GM23338 (cell line): ENCODE measurements at regions not wholly inside any gene's neighbourhood (a gene's known extent, or its start where the extent isn't known, plus 50 kb on each side); places are given as distances from the start of the nearest gene placed in this dataset.

Source experiments
- ATAC-seq: fragments of 200-7000 bp; cut with Tn5 transposase; 3 replicates; pipeline ENCODE4 v1.9.1; 2020
- DNase-seq: peaks from one replicate; pipeline ENCODE4 v3.0.0-alpha.2; 2015; ENCODE audit warnings: low spot score
- H2AFZ ChIP-seq: fragments of 200-600 bp; sonication (generic); 2 replicates; pipeline ENCODE4 v1.8.0; 2016; ENCODE audit warnings: antibody characterized with exemption, mild to moderate bottlenecking, moderate library complexity
- H3F3A ChIP-seq: fragments of 200-600 bp; sonication (generic); replicated peaks from 2 replicates; pipeline ENCODE4 v1.8.0; 2017; ENCODE audit warnings: antibody characterized with exemption, mixed run types, low read depth
- H3K27ac ChIP-seq: fragments of 200-600 bp; sonication (generic); 2 replicates; pipeline ENCODE4 v1.6.1; 2016; ENCODE audit warnings: low read depth
- H3K27me3 ChIP-seq: fragments of 200-600 bp; sonication (generic); 2 replicates; pipeline ENCODE4 v1.8.0; 2016; ENCODE audit warnings: mild to moderate bottlenecking, mixed run types, moderate library complexity; ENCODE audit not compliant: insufficient read depth
- H3K36me3 ChIP-seq: fragments of 200-600 bp; sonication (generic); 2 replicates; pipeline ENCODE4 v1.8.0; 2016; ENCODE audit warnings: mild to moderate bottlenecking; ENCODE audit not compliant: insufficient read depth
- H3K4me1 ChIP-seq: fragments of 200-600 bp; sonication (generic); 2 replicates; pipeline ENCODE4 v1.8.0; 2016; ENCODE audit warnings: mild to moderate bottlenecking, moderate library complexity; ENCODE audit not compliant: insufficient read depth
- H3K4me2 ChIP-seq: fragments of 200-600 bp; sonication (generic); 2 replicates; pipeline ENCODE4 v1.7.1; 2017; ENCODE audit warnings: mixed run types
- H3K4me3 ChIP-seq: fragments of 200-600 bp; sonication (generic); 2 replicates; pipeline ENCODE4 v1.6.1; 2016; ENCODE audit warnings: mixed run types
- H3K79me2 ChIP-seq: fragments of 200-600 bp; sonication (generic); replicated peaks from 2 replicates; pipeline ENCODE4 v1.8.0; 2017; ENCODE audit warnings: mild to moderate bottlenecking; ENCODE audit not compliant: insufficient read depth
- H3K9me2 ChIP-seq: fragments of 200-600 bp; sonication (generic); 2 replicates; pipeline ENCODE4 v1.8.0; 2017; ENCODE audit not compliant: insufficient read depth
- H4K20me1 ChIP-seq: fragments of 200-600 bp; sonication (generic); replicated peaks from 2 replicates; pipeline ENCODE4 v1.8.0; 2017; ENCODE audit warnings: mild to moderate bottlenecking; ENCODE audit not compliant: insufficient read depth
- H3K27ac Mint-ChIP-seq: 2 replicates; pipeline ENCODE4 v1.8.0; 2020; ENCODE audit warnings: inconsistent platforms, mild to moderate bottlenecking, moderate library complexity, mixed read lengths
- H3K27me3 Mint-ChIP-seq: 3 replicates; pipeline ENCODE4 v1.8.0; 2022; ENCODE audit warnings: low read depth, mild to moderate bottlenecking, moderate library complexity, mixed read lengths, inconsistent platforms; ENCODE audit not compliant: insufficient read depth, poor library complexity
- H3K36me3 Mint-ChIP-seq: 3 replicates; pipeline ENCODE4 v1.8.0; 2021; ENCODE audit warnings: low read depth, mild to moderate bottlenecking, inconsistent platforms, moderate library complexity, mixed read lengths
- H3K4me1 Mint-ChIP-seq: 3 replicates; pipeline ENCODE4 v1.8.0; 2020; ENCODE audit warnings: mild to moderate bottlenecking, inconsistent platforms, mixed read lengths
- H3K4me3 Mint-ChIP-seq: 3 replicates; pipeline ENCODE4 v1.8.0; 2021; ENCODE audit warnings: moderate library complexity, mild to moderate bottlenecking, inconsistent platforms, mixed read lengths
- H3K9me3 Mint-ChIP-seq: 3 replicates; pipeline ENCODE4 v1.8.0; 2020; ENCODE audit warnings: moderate library complexity, mild to moderate bottlenecking, inconsistent platforms, mixed read lengths
- CREB1 ChIP-seq: fragments of 250-450 bp; sonication (Bioruptor Pico); IDR thresholded peaks from 2 replicates; pipeline ENCODE4 v1.5.0; 2020; ENCODE audit warnings: low read depth, mild to moderate bottlenecking, moderate library complexity
- ETS1 ChIP-seq: IDR thresholded peaks from 2 replicates; pipeline ENCODE4 v1.6.1; 2016; ENCODE audit warnings: antibody characterized with exemption
- EZH2 ChIP-seq: fragments of 200-600 bp; sonication (generic); IDR thresholded peaks from one replicate; pipeline ENCODE4 v1.8.0; 2017; ENCODE audit warnings: antibody characterized with exemption, mild to moderate bottlenecking, low read depth; ENCODE audit not compliant: unreplicated experiment
- EZH2phosphoT487 ChIP-seq: fragments of 200-600 bp; sonication (generic); IDR thresholded peaks from one replicate; pipeline ENCODE4 v1.8.1; 2018; ENCODE audit warnings: antibody characterized with exemption; ENCODE audit not compliant: unreplicated experiment
- NANOG ChIP-seq: IDR thresholded peaks from 2 replicates; pipeline ENCODE4 v1.6.1; 2016; ENCODE audit warnings: antibody characterized with exemption, borderline replicate concordance
- POLR2AphosphoS5 ChIP-seq: IDR thresholded peaks from 2 replicates; pipeline ENCODE4 v1.6.1; 2016; ENCODE audit warnings: antibody characterized with exemption, low read depth
- ZNF114 ChIP-seq: fragments of 250-450 bp; sonication (Bioruptor Pico); IDR thresholded peaks from 2 replicates; pipeline ENCODE4 v1.5.0; 2020; ENCODE audit warnings: mild to moderate bottlenecking, moderate library complexity
- ZNF331 ChIP-seq: fragments of 250-450 bp; sonication (Bioruptor Pico); IDR thresholded peaks from 2 replicates; pipeline ENCODE4 v1.5.0; 2020; ENCODE audit warnings: low read depth, mild to moderate bottlenecking, moderate library complexity
- TF ChIP-seq, protein P1 (sequence below): fragments of 250-450 bp; sonication (Bioruptor Pico); IDR thresholded peaks from 2 replicates; pipeline ENCODE4 v1.5.0; 2020; ENCODE audit warnings: mild to moderate bottlenecking, moderate library complexity

DNA sequence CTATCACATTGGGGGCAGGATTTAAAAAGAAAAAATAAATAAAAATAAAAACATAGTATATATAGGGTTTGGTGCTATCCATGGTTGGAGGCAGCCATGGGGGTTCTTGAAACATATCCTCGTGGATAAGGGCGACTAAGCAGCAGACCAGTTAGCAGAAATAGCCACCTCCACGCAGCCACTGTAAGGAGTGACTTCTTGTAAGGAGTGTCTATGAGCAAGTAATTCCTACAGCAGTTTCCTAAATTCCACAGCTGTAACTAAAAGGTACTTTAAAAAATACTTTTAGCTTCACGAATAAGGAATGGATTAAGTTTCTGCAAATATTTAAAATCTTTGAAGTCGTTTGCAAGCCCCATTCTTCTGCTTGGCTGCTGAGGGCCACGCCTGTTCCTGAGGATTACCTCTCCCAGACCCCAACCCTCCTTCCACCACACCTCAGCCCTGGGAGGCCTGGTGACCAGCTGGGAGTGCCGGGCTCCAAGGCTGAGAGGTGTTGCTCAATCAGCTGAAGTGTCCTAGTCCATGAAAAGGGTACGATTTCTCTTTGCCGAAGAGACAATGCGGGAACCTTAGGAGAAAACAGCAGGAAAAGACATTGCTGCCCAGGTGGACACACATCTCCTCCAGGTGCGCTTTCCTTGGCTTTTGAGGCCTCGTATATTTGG is 115.3 kb downstream of the ADSS2 start:
- Histone ChIP-seq H3K4me2 (no peak overlapping the region), H3K27me3 (no peaks in the 10 kb centered on the region), H4K20me1 (no peaks in the 10 kb centered on the region), H3F3A (no peaks in the 10 kb centered on the region), H3K27ac (0 out of 2 replicates have a peak overlapping the region, but pooled peaks have one; percentile 63), H3K4me1 (peaks cover 4% of the 10 kb centered on the region), H3K36me3 (no peaks in the 10 kb centered on the region), H2AFZ (peak overlapping the region; percentile 93), H3K4me3 (no peak overlapping the region), H3K79me2 (no peaks in the 10 kb centered on the region), H3K9me2 (no peaks in the 10 kb centered on the region)
- Mint-ChIP-seq H3K9me3 (no peaks in the 10 kb centered on the region), H3K4me3 (no peak overlapping the region), H3K27ac (no peak overlapping the region), H3K27me3 (peaks cover 5% of the 10 kb centered on the region), H3K36me3 (no peaks in the 10 kb centered on the region), H3K4me1 (peaks cover 16% of the 10 kb centered on the region)
- no peak for DNase-seq
- TF ChIP-seq ZNF331 (CRISPR knock-in tag) (no peak), EZH2phosphoT487 (no peak), CREB1 (CRISPR knock-in tag) (no peak), ZNF114 (CRISPR knock-in tag) (no peak), ETS1 (no peak)
- ATAC-seq, result peak; percentile 34; the same call in 2 of the 3 replicates

DNA sequence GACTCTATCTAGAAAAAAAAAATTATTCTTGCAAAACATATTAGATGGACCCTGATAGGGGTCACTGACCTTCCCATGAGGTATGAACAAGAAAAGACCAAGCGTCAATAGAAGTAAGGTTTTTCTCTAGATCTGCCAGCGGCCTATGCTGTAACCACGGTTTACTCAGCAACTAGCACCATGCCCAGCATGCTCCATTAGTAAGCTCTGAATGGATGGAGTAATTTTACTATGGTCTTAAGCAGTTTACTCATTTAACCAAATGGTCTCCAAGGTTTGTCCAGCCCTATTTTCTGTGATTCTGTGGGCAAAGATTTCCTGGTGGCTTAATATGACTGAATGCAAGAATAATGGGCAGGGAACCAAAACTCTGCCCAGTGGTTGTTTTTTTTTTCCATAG is 113.9 kb downstream of the ADSS2 start:
- H3K27ac ChIP-seq, result no peak overlapping the region
- H3F3A ChIP-seq, result no peaks in the 10 kb centered on the region
- Mint-ChIP-seq H3K27ac (no peak overlapping the region), H3K36me3 (no peaks in the 10 kb centered on the region), H3K9me3 (no peaks in the 10 kb centered on the region), H3K4me3 (no peak overlapping the region), H3K27me3 (peaks cover 5% of the 10 kb centered on the region), H3K4me1 (peaks cover 27% of the 10 kb centered on the region)
- no peak overlapping the region for H2AFZ ChIP-seq
- DNase-seq, result no peak
- no peaks in the 10 kb centered on the region for H3K9me2 ChIP-seq
- H3K36me3 ChIP-seq, result no peaks in the 10 kb centered on the region
- no peak overlapping the region for H3K4me2 ChIP-seq
- ATAC-seq, result no peak
- no peaks in the 10 kb centered on the region for H3K79me2 ChIP-seq
- no peaks in the 10 kb centered on the region for H4K20me1 ChIP-seq
- TF ChIP-seq CREB1 (CRISPR knock-in tag) (no peak), EZH2phosphoT487 (no peak), ZNF331 (CRISPR knock-in tag) (no peak), NANOG (no peak), EZH2 (no peak), ETS1 (no peak), POLR2AphosphoS5 (no peak)
- TF ChIP-seq, protein P1, sequence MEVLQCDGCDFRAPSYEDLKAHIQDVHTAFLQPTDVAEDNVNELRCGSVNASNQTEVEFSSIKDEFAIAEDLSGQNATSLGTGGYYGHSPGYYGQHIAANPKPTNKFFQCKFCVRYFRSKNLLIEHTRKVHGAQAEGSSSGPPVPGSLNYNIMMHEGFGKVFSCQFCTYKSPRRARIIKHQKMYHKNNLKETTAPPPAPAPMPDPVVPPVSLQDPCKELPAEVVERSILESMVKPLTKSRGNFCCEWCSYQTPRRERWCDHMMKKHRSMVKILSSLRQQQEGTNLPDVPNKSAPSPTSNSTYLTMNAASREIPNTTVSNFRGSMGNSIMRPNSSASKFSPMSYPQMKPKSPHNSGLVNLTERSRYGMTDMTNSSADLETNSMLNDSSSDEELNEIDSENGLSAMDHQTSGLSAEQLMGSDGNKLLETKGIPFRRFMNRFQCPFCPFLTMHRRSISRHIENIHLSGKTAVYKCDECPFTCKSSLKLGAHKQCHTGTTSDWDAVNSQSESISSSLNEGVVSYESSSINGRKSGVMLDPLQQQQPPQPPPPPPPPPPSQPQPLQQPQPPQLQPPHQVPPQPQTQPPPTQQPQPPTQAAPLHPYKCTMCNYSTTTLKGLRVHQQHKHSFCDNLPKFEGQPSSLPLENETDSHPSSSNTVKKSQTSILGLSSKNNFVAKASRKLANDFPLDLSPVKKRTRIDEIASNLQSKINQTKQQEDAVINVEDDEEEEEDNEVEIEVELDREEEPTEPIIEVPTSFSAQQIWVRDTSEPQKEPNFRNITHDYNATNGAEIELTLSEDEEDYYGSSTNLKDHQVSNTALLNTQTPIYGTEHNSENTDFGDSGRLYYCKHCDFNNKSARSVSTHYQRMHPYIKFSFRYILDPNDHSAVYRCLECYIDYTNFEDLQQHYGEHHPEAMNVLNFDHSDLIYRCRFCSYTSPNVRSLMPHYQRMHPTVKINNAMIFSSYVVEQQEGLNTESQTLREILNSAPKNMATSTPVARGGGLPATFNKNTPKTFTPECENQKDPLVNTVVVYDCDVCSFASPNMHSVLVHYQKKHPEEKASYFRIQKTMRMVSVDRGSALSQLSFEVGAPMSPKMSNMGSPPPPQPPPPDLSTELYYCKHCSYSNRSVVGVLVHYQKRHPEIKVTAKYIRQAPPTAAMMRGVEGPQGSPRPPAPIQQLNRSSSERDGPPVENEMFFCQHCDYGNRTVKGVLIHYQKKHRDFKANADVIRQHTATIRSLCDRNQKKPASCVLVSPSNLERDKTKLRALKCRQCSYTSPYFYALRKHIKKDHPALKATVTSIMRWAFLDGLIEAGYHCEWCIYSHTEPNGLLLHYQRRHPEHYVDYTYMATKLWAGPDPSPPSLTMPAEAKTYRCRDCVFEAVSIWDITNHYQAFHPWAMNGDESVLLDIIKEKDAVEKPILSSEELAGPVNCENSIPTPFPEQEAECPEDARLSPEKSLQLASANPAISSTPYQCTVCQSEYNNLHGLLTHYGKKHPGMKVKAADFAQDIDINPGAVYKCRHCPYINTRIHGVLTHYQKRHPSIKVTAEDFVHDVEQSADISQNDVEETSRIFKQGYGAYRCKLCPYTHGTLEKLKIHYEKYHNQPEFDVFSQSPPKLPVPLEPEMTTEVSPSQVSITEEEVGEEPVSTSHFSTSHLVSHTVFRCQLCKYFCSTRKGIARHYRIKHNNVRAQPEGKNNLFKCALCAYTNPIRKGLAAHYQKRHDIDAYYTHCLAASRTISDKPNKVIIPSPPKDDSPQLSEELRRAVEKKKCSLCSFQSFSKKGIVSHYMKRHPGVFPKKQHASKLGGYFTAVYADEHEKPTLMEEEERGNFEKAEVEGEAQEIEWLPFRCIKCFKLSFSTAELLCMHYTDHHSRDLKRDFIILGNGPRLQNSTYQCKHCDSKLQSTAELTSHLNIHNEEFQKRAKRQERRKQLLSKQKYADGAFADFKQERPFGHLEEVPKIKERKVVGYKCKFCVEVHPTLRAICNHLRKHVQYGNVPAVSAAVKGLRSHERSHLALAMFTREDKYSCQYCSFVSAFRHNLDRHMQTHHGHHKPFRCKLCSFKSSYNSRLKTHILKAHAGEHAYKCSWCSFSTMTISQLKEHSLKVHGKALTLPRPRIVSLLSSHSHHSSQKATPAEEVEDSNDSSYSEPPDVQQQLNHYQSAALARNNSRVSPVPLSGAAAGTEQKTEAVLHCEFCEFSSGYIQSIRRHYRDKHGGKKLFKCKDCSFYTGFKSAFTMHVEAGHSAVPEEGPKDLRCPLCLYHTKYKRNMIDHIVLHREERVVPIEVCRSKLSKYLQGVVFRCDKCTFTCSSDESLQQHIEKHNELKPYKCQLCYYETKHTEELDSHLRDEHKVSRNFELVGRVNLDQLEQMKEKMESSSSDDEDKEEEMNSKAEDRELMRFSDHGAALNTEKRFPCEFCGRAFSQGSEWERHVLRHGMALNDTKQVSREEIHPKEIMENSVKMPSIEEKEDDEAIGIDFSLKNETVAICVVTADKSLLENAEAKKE (CRISPR knock-in tag), result no peak
- peaks cover 14% of the 10 kb centered on the region for H3K4me1 ChIP-seq
- no peak overlapping the region for H3K4me3 ChIP-seq
- H3K27me3 ChIP-seq, result no peaks in the 10 kb centered on the region
